ENCODE measurements at regions not wholly inside any gene's neighbourhood (a gene's known extent, or its start where the extent isn't known, plus 50 kb on each side); places are given as distances from the start of the nearest gene placed in this dataset.
"Not testable (repeated sequence)": the region's sequence is repeated elsewhere in the genome, so short reads cannot be mapped to it uniquely, and the experiment has no call there.

DNA sequence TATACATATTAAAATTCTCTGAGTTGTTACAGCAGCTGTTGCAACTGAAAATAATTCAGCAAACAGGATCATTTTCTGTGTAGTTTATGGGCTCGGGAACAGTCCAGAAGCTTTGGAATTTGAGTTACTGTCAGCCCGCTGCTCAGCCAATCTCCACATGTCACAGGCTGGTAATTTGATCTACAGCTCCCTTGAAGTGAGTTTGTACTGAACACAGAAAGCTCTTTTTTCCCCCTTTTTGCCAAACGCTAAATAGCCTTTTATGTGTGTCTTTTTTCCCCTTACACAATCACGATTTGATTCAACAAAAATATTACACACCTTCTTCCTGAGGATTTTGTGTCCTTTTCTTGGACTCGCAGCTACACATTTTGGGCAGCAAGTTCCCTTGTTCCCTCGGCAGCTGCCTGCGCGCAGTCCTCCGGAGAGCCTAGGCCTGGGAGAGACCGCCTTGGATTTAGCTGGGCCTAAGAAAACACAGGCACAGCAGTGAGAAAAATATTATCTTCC lies 371.4 kb downstream of the KCNRG start:
- no peak for DNase-seq (ENCODE audit: low read depth, low spot score)

DNA sequence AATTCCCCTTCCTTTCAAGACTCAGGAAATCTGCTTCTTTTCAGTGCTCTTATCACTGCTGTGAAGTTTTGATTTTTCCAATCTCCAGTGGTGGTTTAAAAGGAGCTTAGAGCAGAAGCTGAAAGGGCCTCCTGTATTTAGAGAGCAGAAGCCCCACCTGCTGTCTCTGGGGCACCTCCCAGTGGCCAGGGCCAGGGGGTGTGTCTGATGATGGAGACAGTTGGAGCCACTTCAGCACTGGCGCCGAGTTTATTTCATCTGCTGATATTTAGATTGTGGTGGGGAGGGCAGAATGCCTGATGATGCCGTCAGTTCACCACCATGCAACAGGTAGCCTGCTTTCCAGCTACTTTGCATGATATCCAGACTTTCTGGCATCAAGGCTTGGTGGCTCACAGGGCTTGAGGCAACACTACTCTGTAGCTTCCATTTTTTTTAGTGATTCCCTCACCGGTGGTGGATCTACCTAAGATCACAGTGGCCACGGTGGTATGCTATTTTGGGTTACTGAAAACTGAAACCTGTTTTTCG lies 371.9 kb downstream of the KCNRG start:
- no peak for DNase-seq (ENCODE audit: low read depth, low spot score)

DNA sequence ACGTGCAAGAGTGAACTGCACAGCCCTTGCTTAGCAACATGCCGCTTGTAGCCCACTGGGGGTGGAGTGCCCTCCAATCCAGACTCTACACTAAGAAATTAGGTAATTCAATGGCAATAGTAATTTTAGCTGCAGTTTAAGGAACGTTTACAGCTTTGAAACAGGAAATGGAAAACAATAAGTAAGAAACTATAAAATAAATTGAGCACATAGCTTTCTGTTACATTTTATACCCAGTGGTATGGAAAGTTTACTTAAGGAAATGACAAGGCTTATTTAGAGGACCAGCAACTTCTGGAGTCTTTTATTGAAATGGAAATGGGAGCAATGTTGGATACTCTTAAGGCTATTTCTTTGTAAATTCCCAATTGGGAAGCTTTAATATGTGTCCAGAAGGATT lies 373.2 kb downstream of the KCNRG start:
- DNase-seq (ENCODE audit: low read depth, low spot score): no peak

DNA sequence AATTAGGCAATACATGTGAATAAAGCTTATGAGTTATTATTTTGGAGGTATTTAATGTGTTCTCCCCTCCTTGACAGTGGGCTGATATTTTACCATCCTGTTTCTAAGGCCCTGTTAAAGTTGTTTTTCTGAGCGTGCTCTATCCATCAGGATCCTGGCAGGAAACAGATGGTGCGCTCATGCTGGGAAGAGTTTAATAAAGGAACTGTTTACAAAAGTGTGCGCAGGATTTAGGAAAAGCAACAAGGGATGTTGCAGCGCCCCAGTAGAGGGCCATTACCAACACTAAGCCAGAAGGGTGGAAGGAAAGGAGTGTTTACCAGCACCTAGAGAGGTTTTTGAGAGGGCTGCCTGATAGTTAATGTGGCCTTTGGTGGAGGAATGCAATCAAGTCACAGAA lies 374.5 kb downstream of the KCNRG start:
- DNase-seq (ENCODE audit: low read depth, low spot score): no peak

DNA sequence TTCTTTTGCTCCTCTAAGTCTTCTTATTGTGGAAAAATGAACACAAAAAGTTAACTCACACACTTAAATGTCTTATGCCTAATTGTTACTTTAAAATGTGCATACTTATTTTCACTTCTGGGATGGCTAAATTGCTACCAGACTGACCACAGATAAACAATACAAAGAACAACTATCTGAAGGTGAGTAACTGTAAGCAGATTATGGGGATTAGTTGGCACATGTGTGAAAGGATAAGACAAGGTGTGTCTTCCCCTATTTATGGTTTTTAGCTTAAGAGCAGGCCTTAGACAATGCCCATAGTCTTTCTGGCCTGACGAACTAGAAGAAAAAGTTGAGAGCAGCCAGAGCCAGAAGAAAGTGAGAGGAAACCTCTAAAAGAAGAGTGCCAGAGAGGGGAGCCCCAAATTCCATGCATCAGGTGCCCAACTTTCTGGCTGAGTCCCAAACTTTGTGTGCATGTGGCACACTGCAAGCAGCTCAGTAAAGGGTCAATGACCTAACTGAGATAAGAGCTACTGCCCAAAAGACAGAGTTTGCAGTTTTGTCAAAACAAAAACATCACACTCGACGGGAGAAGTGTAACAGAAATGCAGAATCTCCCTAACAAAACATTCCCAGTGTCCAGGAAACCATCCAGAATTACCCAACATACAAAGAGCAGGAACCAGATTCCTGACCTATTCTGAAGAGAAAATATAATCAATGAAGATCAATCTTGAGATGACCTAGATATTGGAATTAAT lies 375.4 kb downstream of the KCNRG start:
- no peak for DNase-seq (ENCODE audit: low read depth, low spot score)

DNA sequence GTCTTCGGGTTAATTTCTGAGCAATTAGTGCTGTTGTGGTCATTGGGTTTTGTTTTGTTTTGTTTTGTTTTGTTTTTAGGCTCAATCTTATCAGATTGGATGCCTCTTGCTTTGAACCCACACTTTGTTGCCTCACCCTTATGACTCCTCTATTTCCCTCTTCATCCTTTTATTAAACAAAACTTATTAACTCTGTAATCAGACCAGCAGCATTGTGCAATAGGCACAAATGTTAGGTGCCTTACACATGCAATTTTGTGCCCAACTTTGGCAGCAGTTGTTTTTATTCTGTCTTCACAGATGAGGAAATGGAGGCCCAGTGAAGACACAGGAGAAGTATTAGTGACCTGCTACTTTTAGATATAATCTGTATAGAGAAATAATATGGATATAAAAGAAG lies 377.7 kb downstream of the KCNRG start:
- no peak for DNase-seq (ENCODE audit: low read depth, low spot score)

DNA sequence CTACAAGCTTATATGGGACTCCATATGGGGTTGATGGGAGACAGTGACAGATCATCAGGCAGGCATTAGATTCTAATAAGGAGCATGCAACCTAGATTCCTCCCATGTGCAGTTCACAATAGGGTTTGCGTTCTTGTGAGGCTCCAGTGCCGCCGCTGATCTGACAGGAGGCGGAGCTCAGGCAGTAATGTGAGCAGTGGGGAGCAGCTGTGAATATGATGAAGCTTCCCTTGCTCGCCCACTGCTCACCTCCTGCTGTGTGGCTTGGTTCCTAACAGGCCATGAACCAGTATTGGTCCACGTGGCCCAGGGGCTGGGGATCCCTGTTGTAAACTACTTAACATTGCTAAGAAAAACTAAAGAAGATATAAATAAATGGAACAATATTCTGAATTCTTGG lies 378.4 kb downstream of the KCNRG start:
- no peak for DNase-seq (ENCODE audit: low read depth, low spot score)

DNA sequence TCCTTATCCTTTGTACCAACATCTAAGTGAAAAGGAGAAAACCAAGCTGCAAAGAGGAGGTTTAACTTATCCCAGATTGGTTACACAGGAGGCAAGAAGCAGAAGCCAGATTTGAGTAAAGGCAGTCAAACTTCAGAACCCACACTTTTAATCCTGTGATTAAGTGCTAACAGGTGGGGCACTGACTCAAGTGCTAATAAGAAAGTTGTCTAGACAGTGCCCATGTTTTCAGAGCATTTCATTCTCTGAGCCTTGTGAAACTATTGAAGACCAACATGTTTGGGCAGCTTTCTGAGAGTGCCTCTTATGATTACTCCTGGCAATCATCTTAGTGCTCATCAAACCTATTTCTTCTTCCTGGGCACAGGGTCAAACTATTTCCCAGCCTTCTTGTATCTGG lies 380.8 kb downstream of the KCNRG start:
- DNase-seq (ENCODE audit: low read depth, low spot score): no peak

DNA sequence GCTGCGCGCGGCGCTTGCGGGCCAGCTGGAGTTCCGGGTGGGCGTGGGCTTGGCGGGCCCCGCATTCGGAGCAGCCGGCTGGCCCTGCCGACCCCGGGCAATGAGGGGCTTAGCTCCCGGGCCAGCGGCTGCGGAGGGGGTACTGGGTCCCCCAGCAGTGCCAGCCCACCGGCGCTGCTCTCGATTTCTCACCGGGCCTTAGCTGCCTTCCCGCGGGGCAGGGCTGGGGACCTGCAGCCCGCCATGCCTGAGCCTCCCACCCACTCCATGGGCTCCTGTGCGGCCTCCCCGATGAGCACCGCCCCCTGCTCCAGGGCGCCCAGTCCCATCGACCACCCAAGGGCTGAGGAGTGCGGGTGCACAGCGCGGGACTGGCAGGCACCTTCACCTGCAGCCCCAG lies 381.4 kb downstream of the KCNRG start:
- not testable (repeated sequence) for DNase-seq (ENCODE audit: low read depth, low spot score)

DNA sequence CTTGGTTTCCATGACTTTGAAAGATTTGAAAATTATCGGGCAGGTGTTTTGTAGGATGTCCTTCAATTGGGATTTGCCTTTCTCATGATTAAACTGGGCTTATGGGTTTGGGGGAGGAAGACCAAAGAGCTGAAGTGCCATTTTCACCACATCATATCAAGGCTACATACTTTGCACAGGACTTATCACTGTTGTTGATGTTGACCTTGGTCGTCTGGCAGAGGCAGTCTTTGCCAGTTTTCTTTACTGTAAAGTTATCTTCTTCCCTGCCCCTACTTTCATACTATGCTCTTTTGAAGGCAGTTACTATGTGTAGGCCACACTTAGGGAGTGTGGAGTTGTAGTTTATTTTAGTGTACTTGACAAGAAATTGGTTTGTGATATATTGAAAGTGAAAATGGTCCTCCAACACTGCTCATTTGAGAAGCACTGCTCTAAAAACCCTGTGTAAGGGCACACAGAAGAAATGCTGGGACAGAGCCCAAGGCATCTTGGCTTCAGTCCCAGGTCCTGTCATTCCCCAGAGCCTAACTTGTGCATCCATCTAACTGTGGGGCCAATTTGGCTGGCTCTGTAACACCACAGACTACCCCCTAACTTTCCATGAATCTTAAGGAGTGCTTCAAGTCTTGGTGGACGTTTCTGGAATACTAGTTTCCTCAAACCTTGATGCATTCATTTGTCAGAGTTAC lies 384.9 kb downstream of the KCNRG start:
- DNase-seq (ENCODE audit: low read depth, low spot score): no peak

DNA sequence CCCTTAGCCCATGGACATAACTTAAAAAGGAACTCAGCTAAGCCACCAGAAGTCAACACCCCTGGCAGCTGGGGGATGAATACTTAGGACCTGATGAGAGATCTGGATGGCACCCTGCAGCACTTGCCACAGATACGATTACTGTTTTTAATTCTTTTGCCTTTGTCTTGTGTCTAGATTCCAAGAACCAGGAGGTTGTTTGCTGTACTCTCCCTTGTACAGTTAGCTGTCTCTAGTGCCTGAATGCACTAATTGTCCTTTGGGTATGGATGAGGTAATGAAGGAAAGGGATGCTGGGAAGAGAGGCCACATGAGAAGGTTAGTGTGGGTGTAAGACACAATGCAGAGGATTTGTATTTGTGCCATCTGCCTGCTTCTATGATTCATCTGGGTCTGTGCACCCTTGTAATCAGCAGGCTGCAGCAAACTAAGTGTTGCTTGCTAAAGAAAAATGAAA lies 385.8 kb downstream of the KCNRG start:
- no peak for DNase-seq (ENCODE audit: low read depth, low spot score)

DNA sequence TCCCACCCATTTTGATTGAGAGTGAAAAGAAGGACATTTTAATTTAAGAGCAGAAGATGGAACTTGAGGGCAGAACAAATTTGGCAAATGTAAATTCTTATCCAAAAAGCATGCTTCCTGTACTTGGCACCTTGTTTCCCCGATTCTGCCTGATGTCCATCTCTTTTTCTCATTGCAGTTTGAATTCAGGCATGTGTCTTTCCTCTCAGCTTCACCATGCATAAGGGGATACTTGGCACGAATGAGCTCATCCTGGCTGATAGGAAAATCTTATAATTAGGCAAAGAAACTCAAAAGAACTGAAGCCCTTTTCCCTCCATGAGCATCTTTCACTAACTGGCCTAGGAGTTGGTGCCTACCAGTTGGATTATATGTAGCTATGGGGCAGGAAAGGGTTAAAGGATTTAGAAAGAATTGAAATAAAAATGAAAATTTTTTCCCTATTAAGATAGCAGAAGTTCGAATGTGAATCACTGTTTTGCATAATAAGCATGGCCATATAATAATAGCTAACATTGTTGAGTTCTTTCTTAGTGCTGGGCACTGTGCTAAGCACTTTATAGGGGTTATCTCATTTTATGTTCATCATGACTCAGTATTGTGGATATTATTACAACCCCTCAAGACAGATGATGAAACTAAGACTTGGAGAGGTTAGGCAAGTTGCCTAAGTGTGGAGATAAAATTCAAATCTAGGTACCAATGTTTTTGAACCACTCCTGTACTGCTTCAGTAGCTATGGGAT lies 386.6 kb downstream of the KCNRG start:
- DNase-seq (ENCODE audit: low read depth, low spot score): no peak

DNA sequence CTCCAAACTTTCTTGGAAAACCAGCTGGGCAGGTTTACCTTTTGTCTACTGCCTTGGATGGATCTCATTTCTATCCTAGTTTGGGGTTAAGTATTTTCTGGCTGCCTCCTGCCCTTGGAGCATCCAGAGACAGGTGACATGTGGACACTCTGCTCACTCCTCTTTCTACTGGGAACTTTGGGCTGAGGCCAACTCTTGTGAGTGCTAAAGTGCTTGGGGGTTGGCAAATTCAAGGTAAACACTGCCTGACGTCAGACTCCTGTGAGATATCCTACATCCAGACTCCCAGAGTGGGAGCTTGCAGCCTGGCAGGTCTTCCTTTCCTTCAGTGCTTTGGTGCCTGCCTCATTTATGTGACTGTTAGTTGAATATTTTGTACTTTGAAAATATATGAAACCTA lies 388.1 kb downstream of the KCNRG start:
- DNase-seq (ENCODE audit: low read depth, low spot score): no peak

DNA sequence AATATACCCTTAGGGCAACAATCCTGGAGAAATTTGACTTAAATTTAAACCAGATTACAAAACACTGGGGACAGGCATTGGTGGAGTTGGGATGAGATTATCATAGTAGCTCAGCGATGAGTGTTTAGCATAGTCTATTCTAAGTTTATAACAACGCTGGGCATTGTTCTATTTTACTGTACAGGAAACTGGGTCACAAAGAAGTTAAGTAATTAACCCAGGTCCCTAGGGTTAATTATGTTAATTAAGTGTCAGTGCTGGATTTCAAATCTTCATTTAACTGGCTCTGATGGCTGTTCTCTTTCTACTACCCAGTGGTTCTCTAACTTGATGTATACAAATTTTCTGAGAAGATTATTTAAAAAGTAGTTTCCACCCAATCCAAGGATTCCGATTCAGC lies 388.9 kb downstream of the KCNRG start:
- DNase-seq (ENCODE audit: low read depth, low spot score): no peak

DNA sequence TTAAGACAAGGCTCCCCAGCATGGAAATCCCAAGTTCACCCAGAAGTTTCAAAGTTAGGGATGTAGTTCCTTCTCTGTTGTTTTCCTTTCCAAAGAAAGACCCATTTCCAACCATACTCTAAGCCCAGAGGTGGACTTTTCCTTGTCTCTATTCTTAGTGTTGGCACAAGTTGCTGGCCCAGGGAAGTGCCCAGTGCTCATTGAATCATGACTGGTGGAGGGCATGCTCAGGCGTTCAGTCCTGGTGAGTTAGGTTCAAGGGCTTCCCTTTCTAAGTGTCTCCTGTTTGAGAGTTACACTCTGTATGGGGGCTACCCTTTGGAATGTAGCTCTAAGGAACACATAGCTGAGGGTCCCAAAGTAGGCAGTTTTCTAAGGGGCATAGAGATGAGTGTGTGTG lies 389.5 kb downstream of the KCNRG start:
- no peak for DNase-seq (ENCODE audit: low read depth, low spot score)

DNA sequence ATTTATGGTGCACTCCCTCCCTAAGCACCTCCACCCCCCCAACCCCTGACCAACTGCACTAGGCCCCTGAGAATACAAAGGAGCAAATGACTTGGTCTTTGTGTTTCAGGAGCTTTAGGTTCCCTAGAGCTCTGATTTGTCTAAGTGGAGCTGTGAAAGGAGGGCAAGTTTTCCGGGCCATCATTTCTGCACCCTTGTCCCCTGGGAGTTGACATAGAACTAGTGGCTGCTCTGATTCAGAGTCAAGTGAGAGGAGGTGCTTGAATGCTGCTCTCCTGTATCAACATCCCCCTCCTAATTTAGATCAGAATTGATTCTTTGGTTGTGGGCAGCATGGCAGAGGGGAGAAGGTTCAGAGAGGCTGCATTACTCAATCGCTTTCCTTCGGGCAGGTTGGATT lies 391.6 kb downstream of the KCNRG start:
- no peak for DNase-seq (ENCODE audit: low read depth, low spot score)

DNA sequence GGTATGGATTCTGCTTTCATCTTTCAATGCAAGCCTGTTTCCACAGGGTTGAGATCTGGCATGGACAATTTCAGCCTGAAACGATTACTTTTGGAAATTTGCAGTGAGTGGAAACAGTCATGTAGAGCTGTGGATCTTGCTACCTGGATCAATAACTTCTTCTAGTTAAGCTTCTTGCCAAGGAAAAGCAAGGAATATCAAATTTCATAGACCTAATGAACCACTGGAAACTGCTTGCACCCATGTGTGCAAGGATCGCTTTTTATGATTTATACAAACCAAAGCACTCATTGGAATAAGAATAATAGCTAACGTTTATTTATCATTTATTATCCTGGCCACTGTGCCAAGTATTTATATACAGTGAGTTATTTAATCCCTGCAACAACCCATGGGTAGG lies 392.8 kb downstream of the KCNRG start:
- DNase-seq (ENCODE audit: low read depth, low spot score): no peak

DNA sequence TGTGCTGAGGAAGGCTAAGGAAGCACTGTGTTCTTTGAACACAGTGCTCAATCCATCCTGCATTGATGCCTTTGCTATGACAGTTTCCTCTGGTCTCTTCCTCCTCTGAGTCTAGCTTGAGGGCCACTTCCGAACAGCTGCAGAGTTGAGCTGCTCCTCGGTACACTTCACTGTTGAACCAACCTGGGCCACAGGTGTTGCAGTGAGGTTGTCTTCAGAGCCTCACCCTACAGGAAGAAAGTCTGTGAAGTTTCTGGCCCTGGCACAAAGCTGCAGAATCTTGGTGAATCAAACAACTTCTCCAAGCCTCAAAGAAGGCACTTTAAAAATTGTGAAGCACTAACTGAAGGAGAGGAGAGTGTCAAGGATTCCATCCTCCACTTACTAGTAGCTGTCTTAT lies 394.0 kb downstream of the KCNRG start:
- DNase-seq (ENCODE audit: low read depth, low spot score): no peak

DNA sequence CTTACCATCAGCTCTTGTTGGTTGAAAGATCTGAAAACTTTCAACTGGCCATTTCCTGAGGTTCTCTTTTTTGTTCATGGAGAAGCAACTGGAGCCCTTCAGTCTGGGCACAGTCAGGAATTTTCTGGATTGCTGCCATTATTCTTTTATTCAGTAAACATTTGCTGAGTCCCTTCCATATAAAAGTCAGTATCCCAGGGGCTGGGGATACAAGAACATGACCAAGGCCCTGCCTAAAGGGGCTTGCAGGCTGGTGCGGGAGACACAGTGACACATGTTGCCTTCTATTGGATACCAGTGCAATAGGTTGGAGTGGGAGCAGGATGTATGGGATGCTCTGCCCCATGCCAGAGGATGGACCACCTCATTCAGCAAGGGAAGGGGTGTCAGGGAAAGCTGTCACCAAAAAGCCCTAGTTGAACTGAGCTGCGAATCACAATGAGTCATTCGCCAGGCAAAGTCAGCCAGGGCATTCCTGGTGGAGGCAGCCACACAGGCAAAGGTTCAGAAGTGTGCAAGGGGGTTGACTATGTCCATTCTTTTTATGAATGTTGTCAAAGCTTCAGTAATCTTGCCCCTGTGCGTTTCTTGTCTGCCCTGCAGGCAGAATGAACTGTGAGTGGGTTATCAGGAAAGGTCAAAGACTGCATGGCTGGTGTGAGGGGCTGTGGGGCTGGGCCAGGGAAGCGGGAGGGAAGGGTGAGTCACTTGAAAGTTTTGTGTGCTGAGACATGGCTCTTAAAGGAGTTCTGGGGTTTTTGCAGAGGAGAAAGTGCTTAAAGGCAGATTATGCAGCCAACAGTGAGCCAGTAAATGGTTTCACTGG lies 395.9 kb downstream of the KCNRG start:
- DNase-seq (ENCODE audit: low read depth, low spot score): no peak

DNA sequence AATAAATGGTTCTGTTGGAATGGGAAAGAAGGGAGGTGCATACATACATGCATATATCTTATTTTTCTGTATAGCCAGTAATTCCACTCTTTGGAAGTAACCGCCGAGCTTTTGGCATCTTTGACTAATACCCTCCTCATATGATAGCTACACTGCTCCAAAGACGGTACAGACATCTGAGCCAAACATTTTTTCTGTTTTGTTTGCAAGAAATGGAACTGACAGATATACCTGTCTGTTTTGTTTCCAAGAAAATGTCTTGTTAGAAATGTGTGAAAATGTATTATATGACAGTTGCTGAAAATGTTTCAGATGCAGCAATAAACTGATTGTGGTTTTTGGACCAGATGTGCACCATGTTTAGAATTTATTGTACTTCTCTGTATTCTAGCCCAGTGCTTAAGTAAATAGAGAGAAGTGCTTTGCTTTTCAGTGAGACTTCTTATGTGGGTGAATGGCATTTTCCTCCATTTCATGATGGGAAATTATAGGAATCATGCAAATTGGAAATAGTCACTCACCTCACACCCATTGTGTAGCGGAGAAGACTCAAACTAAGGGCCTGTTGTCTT lies 396.9 kb downstream of the KCNRG start:
- DNase-seq (ENCODE audit: low read depth, low spot score): no peak

DNA sequence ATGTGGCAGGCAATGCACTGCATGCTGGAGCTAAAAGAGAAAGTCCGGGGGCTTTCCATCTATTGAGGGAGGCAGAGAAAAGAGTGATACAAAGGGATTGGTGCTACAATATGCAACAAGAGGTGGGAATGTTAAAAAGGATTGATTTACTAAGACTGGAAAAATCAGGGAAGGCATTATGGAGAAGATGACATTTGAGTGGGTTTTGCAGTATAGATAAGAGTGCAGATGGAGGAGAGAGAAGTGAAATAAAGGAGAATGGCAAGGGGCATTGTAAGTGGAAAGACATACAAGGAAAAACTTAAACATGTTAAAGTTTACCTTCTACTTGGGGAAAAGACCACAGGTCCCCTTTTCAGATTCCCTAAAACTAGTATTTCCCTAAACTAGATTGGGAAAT lies 399.4 kb downstream of the KCNRG start:
- no peak for DNase-seq (ENCODE audit: low read depth, low spot score)

Data from brain pericyte (primary cell).